Smooth muscle cell (in vitro differentiated cells): ENCODE measurements at regions not wholly inside any gene's neighbourhood (a gene's known extent, or its start where the extent isn't known, plus 50 kb on each side); places are given as distances from the start of the nearest gene placed in this dataset.

ENCODE experiments used
- DNase-seq: peaks from one replicate; lab custom pipeline; 2025; ENCODE audit not compliant: unreplicated experiment; lab: John Stamatoyannopoulos, UW
- H2AFZ ChIP-seq: fragments of 200-600 bp; sonication (generic); 2 replicates; pipeline ENCODE4 v1.6.0; 2016; ENCODE audit warnings: antibody characterized with exemption, low read depth, mild to moderate bottlenecking
- H3F3A ChIP-seq: fragments of 200-600 bp; sonication (generic); 2 replicates; pipeline ENCODE4 v1.6.0; 2017; ENCODE audit warnings: antibody characterized with exemption, low read depth
- H3K27ac ChIP-seq: fragments of 200-600 bp; sonication (generic); 2 replicates; pipeline ENCODE4 v1.5.1; 2016; ENCODE audit warnings: low read depth, mild to moderate bottlenecking
- H3K27me3 ChIP-seq: fragments of 200-600 bp; sonication (generic); 2 replicates; pipeline ENCODE4 v1.6.1; 2016; ENCODE audit warnings: low read depth, mild to moderate bottlenecking
- H3K36me3 ChIP-seq: fragments of 200-600 bp; sonication (generic); 2 replicates; pipeline ENCODE4 v1.5.1; 2016; ENCODE audit warnings: low read depth
- H3K4me1 ChIP-seq: fragments of 200-600 bp; sonication (generic); 2 replicates; pipeline ENCODE4 v1.5.1; 2016; ENCODE audit warnings: low read depth
- H3K4me2 ChIP-seq: fragments of 200-600 bp; sonication (generic); 2 replicates; pipeline ENCODE4 v1.6.0; 2016; ENCODE audit warnings: mild to moderate bottlenecking
- H3K4me3 ChIP-seq: fragments of 200-600 bp; sonication (generic); 2 replicates; pipeline ENCODE4 v1.5.1; 2016; ENCODE audit warnings: mild to moderate bottlenecking
- H3K79me2 ChIP-seq: fragments of 200-600 bp; sonication (generic); 2 replicates; pipeline ENCODE4 v1.6.0; 2016; ENCODE audit warnings: low read depth, mild to moderate bottlenecking
- H3K9ac ChIP-seq: fragments of 200-600 bp; sonication (generic); 2 replicates; pipeline ENCODE4 v1.6.0; 2016; ENCODE audit warnings: low read depth
- H3K9me3 ChIP-seq: fragments of 200-600 bp; sonication (generic); replicated peaks from 2 replicates; pipeline ENCODE4 v1.5.1; 2016; ENCODE audit warnings: low read depth
- H4K20me1 ChIP-seq: fragments of 200-600 bp; sonication (generic); 2 replicates; pipeline ENCODE4 v1.6.0; 2016; ENCODE audit warnings: low read depth
- CTCF ChIP-seq: fragments of 200-600 bp; sonication (generic); IDR thresholded peaks from 2 replicates; pipeline ENCODE4 v1.5.1; 2017; ENCODE audit warnings: borderline replicate concordance, mild to moderate bottlenecking, antibody characterized with exemption; ENCODE audit not compliant: insufficient read depth, poor library complexity, severe bottlenecking
- WGBS: methylation state at CpG from one replicate; pipeline ENCODE4 v1.1.7; 2016; ENCODE audit warnings: low lambda C conversion rate; 5-methylcytosine and 5-hydroxymethylcytosine counted together

- H3K79me2 ChIP-seq = no peaks in the 10 kb centered on the region
- no peak for DNase-seq
- no peak for TF ChIP-seq CTCF
- no peak overlapping the region for H3K9ac ChIP-seq
- no peak overlapping the region for H3K27ac ChIP-seq
- H3K36me3 ChIP-seq = no peaks in the 10 kb centered on the region
- no peak overlapping the region for H3K4me2 ChIP-seq
- no peak overlapping the region for H3K4me3 ChIP-seq
- H3K9me3 ChIP-seq = no peaks in the 10 kb centered on the region
- H2AFZ ChIP-seq = no peak overlapping the region
- 76% methylated on average over 2 of the region's 2 CpGs for WGBS
- no peaks in the 10 kb centered on the region for H3K27me3 ChIP-seq
- no peaks in the 10 kb centered on the region for H4K20me1 ChIP-seq
- no peaks in the 10 kb centered on the region for H3K4me1 ChIP-seq
- H3F3A ChIP-seq = peaks cover 2% of the 10 kb centered on the region
These were observed 249.4 kb downstream of the KCTD12 start for GRCh38 chr13:76636829-76637228.

DNA sequence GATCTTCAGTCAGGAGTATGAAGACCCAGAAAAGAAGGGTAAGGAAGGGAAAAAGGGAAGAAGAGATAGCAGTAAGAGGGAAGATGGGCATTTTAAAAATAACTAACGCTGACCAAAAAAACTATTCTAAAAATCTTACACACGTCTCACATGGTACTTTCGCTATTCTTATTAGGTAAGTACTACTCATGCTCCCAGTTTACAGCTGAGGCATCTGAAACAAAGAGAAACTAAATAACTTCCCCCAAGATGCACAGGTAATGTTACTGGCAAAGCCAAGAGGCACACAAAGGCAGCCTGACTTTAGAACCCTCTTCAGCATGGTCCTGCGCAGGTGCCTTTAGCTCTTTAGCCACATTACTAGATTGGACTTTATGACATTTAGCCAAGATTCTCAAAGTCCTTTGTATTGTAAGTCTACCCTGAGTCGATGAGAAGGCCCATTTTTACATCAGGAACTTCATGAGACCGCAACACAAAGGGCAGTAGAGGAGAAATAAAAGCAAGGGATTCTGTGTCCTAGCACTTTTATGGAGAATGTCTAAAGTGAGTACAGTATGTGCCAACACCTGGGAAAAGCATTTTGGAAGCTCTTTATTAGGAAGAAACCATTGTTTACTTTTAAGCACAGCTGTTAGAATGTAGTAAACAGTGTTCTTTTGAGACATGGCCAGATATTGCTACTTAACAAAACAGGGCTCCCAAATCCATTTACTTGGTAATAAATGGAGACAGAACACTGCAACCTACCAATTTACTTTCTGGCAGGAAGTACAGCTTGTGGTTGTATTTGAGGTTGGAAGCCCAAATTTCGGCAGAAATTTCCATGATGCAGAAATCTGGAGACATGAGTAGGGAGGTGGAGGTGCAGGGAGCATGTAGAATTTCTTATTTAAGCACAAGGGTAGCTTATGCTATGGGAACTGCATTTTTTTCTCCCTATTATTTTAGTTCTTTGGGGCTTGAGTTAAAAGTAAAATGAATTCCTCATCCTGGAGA lies 250.7 kb downstream of the KCTD12 start:
- TF ChIP-seq CTCF = no peak
- DNase-seq = no peak
- H3K4me2 ChIP-seq = no peak overlapping the region
- no peaks in the 10 kb centered on the region for H3K27me3 ChIP-seq
- no peaks in the 10 kb centered on the region for H3K9me3 ChIP-seq
- H3F3A ChIP-seq = no peaks in the 10 kb centered on the region
- H4K20me1 ChIP-seq = no peaks in the 10 kb centered on the region
- no peaks in the 10 kb centered on the region for H3K36me3 ChIP-seq
- no peak overlapping the region for H3K9ac ChIP-seq
- no peak overlapping the region for H3K27ac ChIP-seq
- H3K79me2 ChIP-seq = no peaks in the 10 kb centered on the region
- no peak overlapping the region for H3K4me3 ChIP-seq
- H2AFZ ChIP-seq = no peak overlapping the region
- H3K4me1 ChIP-seq = no peaks in the 10 kb centered on the region
- 90% methylated on average over 7 of the region's 7 CpGs for WGBS

GRCh38 chr13:76634431-76635191 lies 251.6 kb downstream of the KCTD12 start:
- 77% methylated on average over 6 of the region's 6 CpGs for WGBS
- no peaks in the 10 kb centered on the region for H3K36me3 ChIP-seq
- no peak overlapping the region for H3K9ac ChIP-seq
- H3K9me3 ChIP-seq = no peaks in the 10 kb centered on the region
- no peaks in the 10 kb centered on the region for H4K20me1 ChIP-seq
- no peak overlapping the region for H3K4me2 ChIP-seq
- H3K27ac ChIP-seq = no peak overlapping the region
- no peaks in the 10 kb centered on the region for H3F3A ChIP-seq
- H3K27me3 ChIP-seq = no peaks in the 10 kb centered on the region
- H3K79me2 ChIP-seq = no peaks in the 10 kb centered on the region
- no peaks in the 10 kb centered on the region for H3K4me1 ChIP-seq
- no peak overlapping the region for H2AFZ ChIP-seq
- H3K4me3 ChIP-seq = no peak overlapping the region
- TF ChIP-seq CTCF = no peak
- DNase-seq = no peak
